GM19395 (cell line): ENCODE measurements at regions not wholly inside any gene's neighbourhood (a gene's known extent, or its start where the extent isn't known, plus 50 kb on each side); places are given as distances from the start of the nearest gene placed in this dataset.

Experiments
- ATAC-seq: cut with Tn5 transposase; IDR thresholded peaks from one replicate; pipeline ENCODE4 v1.9.1; 2021; ENCODE audit warnings: mild to moderate bottlenecking, moderate library complexity; ENCODE audit not compliant: unreplicated experiment

- no peak for ATAC-seq
Measured at GRCh38 chr7:108810756-108811385, 241.2 kb downstream of the DNAJB9 start.

- no peak for ATAC-seq
Measured at GRCh38 chr7:108813251-108814014, 243.8 kb downstream of the DNAJB9 start.

- ATAC-seq = no peak
Measured at GRCh38 chr7:108815815-108816214, 246.1 kb downstream of the DNAJB9 start.

- no peak for ATAC-seq
Measured at GRCh38 chr7:108818742-108819141, 249.1 kb downstream of the DNAJB9 start.

- no peak for ATAC-seq
Measured at GRCh38 chr7:108824840-108825580, 255.3 kb downstream of the DNAJB9 start.

GRCh38 chr7:108825581-108825909, 255.9 kb downstream of the DNAJB9 start:
- no peak for ATAC-seq

- ATAC-seq = no peak
Measured at GRCh38 chr7:108836256-108836655, 266.6 kb downstream of the DNAJB9 start.

GRCh38 chr7:108838198-108838597, 268.5 kb downstream of the DNAJB9 start:
- no peak for ATAC-seq

GRCh38 chr7:108839076-108839475, 269.4 kb downstream of the DNAJB9 start:
- no peak for ATAC-seq

- ATAC-seq = no peak
Measured at GRCh38 chr7:108845951-108846350, 276.3 kb downstream of the DNAJB9 start.

GRCh38 chr7:108846471-108846870, 276.8 kb downstream of the DNAJB9 start:
- ATAC-seq = no peak

- ATAC-seq = no peak
Measured at GRCh38 chr7:108848486-108848885, 278.8 kb downstream of the DNAJB9 start.

GRCh38 chr7:108860615-108861014, 290.9 kb downstream of the DNAJB9 start:
- no peak for ATAC-seq

- no peak for ATAC-seq
Measured at GRCh38 chr7:108861071-108861470, 291.4 kb downstream of the DNAJB9 start.

- ATAC-seq = no peak
Measured at GRCh38 chr7:108863227-108863848, 293.7 kb downstream of the DNAJB9 start.

- ATAC-seq = no peak
Measured at GRCh38 chr7:108869070-108869469, 299.4 kb downstream of the DNAJB9 start.

- no peak for ATAC-seq
Measured at GRCh38 chr7:108875139-108875538, 305.5 kb downstream of the DNAJB9 start.

- no peak for ATAC-seq
Measured at GRCh38 chr7:108890862-108891261, 321.2 kb downstream of the DNAJB9 start.

GRCh38 chr7:108908456-108908855, 338.8 kb downstream of the DNAJB9 start:
- no peak for ATAC-seq

GRCh38 chr7:108911016-108911415, 341.3 kb downstream of the DNAJB9 start:
- no peak for ATAC-seq

- no peak for ATAC-seq
Measured at GRCh38 chr7:108920490-108920889, 350.8 kb downstream of the DNAJB9 start.
